ENCODE measurements at regions not wholly inside any gene's neighbourhood (a gene's known extent, or its start where the extent isn't known, plus 50 kb on each side); places are given as distances from the start of the nearest gene placed in this dataset.

DNA sequence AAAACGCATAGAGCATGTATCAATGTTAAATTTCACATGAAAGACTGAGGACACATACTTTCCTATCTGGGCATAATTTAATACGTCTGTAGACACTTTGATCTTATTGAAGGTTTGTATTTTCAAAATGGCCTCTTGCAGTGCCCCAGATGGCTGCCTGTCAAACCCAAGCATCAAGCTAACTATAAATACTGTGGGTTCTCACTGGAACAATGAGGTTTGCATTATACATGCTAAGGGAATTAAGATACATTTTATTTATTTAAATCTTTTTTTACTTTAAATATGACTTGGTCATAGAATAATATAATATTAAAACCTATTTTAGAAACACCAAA is 702.9 kb upstream of the GRAMD2B start:
- no peak for DNase-seq

DNA sequence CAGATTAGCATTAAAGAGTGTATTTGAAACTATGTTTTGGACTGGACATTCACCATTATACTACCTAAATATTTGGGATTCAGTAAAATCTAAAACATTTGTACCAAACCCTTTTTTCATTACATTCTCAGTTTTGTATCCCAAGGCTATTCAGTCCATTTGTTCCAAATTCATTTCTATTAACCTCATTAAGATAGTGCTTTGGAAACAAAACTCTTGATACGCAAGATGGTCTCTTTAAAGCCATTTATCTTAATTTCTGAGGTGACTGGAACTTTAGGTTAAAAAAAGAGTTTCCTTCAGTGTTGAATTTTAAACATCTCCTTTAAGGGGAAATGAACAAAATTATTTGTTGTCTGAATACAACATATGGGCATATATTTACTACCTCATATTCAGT is 702.5 kb upstream of the GRAMD2B start:
- no peak for DNase-seq

DNA sequence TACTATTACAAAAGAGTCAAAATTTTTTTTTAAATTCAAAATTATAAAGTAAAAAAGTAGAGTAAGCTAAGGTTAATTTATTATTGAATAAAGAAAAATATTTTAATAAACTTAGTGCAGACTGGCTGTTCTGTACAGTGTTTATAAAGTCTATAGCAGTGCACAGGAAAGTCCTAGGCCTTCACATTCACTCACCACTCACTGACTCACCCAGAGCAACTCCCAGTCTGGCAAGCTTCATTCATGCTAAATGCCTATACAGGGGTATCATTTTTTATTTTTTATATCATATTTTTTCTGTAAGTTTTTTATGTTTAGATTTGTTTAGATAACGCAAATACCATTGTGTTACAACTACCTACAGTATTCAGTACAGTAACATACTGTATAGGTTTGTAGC is 700.7 kb upstream of the GRAMD2B start:
- DNase-seq: no peak

DNA sequence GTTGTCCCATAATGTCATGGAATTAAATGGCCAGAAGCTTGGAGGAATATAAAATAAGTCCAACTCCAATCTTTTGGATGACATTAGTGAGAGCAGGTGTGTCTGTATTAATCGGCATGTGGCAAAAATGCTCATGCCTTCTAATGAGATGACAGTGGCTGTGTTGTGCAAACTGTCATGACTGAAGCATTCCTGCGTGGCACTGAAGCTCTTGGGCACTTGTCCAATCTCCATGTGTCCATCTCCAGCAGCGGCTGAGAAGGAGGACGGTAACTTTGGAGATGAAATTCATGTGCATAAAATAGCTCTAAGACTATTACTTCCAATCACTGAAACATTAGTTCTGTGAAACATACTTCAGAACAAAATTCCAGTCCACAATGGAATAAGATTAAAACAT is 697.5 kb upstream of the GRAMD2B start:
- no peak for DNase-seq

DNA sequence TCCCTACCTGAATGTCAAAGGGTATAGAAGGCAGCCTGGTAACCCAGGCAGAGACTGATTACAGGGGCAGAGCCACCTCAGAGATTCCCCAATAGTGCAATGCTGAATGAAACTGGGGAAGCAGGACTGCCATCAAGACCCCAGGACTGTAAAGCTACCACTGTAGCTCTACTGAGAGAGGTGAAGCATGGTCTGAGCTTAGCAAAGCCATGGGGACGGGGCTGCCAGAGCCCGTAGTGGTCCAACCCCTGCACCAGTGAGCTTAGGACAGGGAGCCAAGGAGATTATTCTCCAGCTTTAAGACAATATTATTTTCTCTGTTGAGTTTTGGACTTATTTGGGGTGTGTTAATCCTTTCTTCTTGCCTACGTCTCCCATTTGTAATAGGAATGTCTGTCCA is 679.3 kb upstream of the GRAMD2B start:
- no peak for DNase-seq

DNA sequence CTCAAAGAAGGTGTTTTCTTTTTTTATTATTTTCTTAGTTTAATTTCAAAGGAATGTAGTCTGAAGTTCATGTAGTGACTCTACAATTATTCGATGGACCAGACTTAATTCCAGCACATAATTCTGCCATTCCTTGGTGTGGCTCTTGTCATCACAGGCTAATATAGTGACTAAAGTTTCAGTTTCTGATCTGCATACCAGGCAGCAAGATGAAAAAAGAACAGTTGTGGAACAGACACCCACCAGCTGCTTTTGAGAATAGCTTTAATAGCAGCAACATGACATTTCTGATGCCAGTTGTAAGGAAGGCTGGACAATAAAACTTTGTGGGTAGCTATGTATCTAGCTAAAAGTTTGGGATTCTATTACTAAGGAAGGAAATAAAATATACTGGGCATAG is 676.3 kb upstream of the GRAMD2B start:
- DNase-seq: no peak

DNA sequence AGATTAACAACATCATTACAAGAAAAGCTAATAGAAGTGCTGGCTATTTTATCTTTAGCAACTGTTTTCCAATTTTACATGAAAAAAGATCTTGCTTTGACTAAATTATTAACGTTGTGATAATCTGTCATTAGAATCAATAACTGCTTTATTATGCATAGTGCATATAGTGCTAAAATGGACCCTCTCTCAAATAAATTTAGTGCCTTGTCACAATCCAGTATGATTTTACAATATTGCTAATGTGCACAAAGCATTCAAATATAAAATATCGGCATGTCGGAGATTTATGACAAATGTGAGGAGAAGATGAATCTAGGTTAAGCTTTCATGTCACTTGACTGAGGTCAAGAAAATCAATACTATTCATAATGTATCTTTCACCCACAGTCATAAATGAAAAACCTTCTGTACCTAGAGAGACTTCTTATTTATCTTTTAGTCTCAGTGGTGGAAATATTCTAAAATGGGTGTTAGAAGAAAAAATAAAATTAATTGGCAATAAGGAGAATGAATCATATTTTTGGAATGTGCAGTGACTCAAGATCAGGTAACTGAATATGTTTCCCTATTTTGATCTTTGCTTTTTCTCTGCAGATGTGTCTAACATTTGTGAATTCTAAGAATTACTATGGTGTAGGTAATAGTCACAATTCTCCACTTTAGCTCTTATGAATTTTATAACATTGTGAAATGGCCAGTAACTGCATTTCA is 672.9 kb upstream of the GRAMD2B start:
- DNase-seq: no peak

DNA sequence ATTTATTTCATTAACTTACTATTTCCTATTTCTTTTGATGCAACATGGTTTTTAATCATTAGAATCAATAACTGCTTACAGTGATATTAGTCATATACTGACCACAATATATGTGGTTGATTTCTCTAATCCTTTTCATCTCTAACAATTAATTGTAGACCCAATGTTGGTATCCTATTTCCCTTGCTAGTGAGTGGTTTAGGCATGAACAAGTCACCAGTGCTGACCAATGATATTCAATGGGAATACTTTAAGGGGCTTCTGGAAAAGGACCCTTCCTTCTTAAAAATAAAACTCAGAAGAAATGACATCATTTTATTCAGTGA is 672.4 kb upstream of the GRAMD2B start:
- no peak for DNase-seq

DNA sequence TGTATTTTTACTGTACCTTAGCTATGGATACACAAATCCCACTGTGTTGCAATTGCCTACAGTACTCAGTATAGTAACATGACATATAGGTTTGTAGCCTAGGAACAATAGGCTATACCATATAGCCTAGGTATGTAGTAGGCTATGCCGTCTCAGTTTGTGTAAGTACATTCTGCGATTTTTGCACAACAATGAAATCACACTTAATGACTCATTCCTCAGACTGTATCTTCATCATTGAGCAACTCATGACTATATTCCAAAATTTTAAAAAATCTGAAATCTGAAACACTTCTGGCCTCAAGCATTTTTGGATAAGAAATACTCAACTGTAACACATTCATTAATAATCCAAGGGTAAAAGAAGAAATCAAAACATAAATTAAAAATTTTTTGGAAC is 666.8 kb upstream of the GRAMD2B start:
- no peak for DNase-seq

DNA sequence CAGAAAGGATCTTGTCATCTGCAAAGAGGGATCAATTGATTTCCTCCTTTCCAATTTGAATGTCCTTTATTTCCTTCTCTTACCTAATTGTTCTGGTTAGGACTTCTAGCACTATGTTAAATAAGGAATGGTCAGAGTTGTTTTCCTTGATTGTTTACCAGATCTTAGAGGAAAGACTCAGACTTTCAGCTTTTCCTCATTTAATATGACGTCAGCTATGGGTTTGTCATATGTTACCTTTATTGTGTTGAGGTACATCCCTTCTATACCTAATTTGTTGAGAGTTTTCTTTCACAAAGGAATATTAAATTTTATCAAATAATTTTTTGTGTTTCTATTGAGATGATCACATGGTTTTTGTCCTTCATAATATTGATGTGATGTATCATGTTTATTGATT is 656.5 kb upstream of the GRAMD2B start:
- DNase-seq: no peak

DNA sequence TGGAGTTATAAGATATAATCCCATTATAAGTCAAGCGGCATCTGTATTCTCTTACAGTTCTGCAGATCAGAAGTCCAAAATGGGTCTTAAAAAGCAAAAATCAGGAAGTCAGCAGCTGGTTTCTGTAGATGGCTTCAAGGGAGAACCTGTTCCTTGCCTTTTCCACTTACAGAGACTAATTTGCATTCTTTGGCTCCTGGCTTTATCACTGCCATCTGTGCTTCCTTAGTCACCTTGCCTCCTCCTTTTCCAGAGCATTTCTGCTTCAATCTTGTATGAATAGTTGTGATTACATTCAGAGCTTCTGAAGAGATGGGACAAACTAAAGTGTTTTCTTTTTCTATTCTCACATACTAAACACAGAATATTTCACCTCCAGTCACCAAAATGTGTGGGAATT is 647.3 kb upstream of the GRAMD2B start:
- no peak for DNase-seq

DNA sequence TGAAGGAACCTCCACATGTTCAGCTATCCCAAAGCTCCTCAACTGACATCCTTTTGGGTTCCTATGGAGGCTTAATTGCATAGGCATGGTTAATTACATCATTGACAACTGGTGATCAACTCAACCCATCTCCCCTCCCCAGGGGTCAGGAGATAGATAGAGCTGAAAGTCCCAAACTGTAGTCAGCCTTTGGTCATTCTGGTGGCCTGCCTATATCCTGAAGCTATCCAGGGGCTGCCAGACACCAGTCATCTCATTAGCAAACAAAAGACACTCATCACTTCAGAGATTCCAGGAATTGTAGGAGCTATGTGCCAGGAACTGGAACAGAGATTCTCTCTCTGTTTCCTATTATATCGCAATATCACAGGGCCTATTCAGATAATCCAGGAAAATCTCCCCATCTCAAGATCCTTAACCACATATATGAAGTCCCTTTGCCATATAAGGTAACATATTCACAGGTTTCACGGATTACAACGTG is 646.5 kb upstream of the GRAMD2B start:
- DNase-seq: no peak

DNA sequence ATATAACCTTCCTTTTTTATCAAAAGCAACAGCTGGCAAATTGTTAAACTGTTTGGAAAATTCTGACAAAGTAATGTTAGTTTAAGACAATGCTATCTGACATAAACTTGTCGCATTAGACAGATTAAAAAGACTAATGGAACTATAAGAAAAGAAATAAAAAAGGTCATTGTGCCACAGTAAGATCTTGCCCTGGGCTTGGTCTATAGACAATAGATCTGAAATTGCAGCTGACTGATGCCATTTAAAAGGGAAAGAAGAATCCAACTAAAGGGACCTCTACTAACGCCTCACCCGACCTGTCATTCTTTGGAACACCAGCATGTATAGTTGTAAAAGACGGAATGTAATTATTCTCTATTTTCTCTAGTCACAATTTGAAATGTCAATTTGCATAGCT is 644.4 kb upstream of the GRAMD2B start:
- no peak for DNase-seq

DNA sequence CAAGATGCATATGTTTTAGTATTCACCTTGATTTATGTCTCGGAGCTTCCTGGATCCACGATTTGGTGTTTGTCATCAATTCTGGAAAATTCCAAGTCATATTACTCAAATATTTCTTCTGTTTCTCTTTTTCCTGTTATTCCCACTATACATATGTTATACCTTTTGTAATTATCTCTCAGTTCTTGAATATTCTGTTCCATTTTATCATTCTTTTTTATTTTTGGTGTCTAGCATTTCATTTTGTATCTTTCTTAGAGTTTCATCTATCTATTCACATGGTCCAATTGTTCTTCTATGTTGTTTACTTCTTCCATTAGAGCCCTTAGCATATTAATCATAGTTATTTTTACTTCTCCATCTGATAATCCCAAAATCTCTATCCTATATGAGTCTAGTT is 637.8 kb upstream of the GRAMD2B start:
- no peak for DNase-seq

DNA sequence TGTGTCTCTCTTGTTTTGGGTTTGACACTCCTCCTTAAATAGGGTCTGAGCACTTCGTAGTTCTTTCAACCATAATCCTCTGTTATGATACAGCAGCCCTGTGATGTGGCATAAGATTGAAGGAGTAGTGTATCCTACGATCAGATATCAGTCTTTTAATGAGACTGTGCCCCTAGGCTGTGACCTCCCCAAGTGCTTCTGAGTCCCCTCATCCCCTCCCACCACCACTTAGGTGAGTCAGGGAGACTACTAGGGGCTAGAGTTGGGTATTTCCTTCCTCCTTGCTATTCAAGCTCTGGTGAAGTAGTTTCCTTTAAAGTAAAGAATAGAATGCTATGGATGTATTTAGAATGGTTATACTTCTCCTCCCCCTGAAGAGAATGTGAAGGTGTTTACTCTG is 637.2 kb upstream of the GRAMD2B start:
- no peak for DNase-seq

DNA sequence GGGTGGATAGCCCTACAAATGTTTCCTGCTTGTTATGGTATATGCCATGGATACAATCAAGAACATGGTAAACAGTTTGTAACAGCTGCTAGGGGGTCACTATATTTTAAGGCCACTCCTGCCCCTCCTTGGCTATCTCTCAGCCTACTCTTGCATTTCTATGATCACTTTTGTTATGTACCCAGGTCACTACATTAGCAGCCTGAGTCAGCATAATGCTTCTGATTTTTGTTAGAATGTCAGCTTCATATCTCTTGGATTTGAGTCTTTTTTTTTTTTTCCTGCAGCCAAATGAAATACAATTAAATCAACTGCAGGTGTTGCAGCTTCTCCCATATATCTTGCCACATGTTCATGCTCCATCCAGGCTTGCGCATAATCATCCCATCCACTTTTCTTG is 629.7 kb upstream of the GRAMD2B start:
- no peak for DNase-seq

DNA sequence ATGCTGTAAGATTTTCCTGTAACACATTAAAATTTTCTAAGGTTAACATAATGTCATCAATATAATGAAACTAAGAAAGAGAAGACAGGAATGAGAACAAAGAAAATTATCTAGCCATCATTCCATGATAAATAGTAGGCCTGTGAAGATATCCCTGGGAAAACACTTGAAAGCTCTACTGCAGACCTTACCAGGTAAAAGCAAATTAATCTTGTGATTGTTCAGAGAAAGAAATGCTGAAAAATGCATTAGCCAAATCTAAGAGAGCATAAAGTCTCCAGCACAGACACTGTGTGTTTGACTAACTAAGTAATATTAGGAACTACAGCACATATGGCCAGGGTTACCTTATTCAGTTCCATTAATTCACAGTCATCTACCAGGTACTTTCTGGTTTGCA is 628.3 kb upstream of the GRAMD2B start:
- no peak for DNase-seq

DNA sequence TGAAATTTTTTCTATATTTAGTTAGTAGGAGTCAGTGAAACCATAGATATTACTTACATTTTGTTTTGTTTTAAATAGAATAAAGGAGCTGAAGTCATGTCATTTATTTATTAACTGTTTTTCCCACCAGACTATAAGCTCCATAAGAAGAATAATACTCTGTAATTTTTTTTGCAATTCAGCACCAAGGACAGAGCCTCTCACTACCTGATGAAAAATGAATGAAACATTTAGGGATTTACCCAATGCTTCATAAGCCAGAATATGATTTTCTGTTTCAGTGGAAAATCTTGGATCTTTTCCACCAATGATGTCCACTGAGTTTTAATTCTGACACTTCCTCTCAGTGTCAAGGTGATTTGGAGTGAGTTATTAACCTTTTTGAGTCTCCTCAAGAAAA is 624.9 kb upstream of the GRAMD2B start:
- DNase-seq: no peak

DNA sequence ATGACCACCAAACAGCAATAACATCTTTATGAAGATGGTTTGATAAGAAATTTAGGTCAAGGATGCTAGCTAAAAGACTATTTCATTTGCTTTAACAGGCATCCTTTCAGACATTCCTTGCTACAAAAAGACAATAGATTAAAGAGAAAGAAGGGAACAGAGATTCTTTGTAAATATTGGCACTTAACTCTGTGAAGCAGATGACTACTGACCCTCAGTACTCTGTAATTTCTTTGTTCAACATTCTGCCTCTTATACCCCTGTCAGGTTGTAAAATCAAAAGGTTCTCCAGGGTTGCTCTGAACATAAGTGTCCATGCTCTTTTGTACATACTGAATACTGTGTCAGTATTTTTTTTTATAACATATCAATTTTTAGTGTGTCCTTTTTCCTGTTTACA is 610.6 kb upstream of the GRAMD2B start:
- DNase-seq: no peak

DNA sequence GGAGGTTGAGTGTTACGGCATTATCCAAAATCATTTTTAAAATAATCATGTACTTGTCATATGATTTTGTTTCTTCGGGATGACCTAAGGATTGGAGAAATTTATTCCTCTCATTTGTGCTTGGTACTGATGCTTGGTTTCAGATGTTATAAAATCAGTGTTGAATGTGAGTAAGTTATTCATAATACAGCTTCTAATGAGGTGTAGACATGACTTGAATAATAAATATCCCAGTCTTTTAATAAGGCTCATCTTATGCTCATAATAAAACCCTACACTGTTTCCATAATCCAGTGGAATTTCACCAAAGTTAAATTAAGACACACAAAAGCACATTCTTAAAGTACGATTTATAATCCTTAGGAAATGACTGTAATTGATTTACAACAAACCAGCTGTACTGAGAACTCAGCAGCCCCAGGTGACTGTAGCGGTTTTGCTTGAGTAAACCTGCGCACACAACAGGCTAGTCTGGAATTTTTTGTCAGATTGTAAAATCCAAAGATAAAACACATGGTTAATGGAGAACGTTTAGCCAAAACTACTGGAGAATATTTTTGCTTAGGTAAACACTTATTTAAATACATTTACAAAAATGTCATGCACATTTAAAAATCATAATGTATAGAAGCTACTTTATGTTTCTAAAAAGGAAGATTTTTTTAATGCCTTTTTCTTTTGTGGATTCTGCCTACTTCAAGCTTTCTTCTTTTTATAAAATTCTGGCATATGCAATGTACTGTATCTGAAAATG is 609.8 kb upstream of the GRAMD2B start:
- no peak for DNase-seq

DNA sequence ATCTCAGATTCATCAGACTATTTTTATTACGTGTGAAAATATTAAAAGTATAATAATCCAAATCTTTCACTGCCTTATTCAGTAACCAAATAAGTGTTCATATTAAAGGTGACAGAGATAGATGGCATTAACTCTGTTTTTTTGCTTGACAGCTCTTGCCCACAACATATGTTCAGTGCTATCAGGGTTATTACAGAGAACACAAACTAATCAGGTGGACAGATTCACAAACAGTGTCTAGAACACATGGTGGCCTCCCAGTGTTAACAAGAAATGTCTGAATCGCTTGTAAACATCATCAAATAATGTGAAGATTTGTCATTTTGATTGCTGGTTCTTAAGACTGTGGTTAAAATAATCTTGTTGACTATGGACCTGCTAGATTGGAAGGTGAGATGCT is 609.1 kb upstream of the GRAMD2B start:
- DNase-seq: no peak

DNA sequence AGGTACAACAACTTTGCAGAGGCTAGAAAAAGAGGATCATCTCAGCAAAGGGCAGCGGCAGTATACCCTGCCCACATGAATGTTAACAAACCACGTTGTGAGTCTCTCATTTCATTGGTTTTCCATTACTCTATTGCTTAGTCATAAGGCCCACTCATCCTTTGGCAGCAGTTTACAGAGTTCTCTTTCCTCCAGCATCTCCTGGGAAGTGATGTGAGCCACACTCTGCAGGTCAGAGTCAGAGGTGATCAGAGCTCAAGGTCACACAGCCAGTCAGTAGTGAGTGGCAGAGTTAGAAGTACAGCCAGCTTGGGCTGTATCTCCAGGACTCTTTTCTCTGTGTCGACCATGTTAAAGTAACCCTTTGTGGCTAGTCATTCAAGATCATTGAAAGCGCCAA is 599.6 kb upstream of the GRAMD2B start:
- DNase-seq: no peak

DNA sequence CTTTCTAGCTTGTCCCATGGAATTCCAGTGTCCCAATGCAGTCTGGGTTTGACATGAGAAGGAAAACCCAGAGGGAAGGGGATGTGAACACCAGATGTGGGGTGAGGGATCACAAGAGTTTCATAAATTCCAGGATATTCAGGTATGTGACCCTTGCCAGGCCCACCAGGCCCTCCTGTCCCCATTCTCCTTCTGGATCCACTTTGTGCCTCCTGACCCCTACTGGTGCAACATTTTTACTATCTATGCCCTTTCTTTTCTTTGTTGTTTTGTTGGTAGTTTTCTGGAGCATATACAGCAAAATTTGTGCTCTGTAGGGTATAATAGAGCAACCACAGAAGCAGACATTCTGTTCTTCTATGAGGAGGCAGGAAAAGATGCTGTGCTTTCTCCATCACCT is 597.0 kb upstream of the GRAMD2B start:
- no peak for DNase-seq

DNA sequence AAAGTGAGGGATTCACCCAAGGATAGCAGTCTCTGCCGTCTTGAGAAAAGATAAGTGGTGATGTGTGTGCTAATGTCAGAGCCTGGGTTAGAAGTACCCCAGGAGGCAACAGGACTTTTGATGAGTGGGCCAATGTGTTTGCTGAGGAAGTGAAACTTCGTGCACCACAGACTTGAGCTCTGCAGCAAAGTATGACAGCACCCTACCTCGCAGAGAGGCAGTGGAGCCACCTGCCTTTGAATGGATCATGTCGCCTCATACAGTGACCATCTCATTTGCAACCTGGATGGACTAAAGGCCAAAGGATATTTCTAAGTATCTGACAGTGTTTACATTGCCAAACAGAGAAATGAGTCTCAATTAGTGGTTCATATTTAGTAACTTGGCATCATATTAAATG is 593.9 kb upstream of the GRAMD2B start:
- no peak for DNase-seq

DNA sequence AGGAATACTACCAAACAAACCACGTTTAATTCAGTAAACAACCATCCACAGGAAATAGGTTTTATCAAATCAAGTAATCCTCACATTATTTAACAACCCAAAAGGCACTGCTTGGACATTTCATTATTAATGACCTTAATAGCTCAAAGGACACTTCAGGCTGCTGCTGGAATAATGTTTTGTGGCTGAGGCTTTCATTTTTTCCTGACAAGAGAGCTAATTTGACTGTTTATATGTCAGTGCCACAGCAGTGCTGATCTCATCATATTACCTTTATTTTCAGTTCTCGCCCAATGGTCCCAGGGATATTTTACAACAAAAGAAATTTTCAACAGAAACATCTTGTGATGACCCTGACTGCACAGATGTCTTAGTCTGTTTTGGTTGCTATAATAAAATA is 589.8 kb upstream of the GRAMD2B start:
- no peak for DNase-seq

All from NCI-H187 (cell line).